OCI-M2 (cell line): ENCODE measurements at regions not wholly inside any gene's neighbourhood (a gene's known extent, or its start where the extent isn't known, plus 50 kb on each side); places are given as distances from the start of the nearest gene placed in this dataset.

Experiments used
- DNase-seq: peaks from one replicate; lab custom pipeline; 2025; ENCODE audit not compliant: unreplicated experiment; lab: John Stamatoyannopoulos, UW

DNA sequence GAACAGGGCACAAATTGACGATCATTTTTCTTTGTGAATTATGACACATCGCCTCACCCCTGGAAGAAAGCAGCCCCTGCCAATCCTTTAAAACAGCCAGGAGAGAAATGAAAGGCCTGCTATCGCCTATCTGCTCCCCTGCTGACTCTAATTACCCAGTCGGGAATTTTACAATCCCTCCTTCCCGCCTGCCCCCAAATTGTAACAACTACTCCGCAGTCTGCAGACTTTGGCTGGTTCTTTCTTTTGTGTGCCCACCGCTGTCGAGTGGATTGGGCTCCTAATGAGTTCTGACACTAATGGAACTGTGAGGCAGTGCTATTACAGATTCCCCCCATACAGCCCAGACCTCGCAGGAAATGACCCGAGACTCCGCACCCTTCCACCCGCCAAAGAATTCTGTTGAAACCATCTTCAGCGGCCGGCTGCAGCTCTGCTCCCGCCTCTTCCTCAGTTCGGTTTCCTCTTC, 281.2 kb upstream of the PARD3B start:
- DNase-seq = no peak

DNA sequence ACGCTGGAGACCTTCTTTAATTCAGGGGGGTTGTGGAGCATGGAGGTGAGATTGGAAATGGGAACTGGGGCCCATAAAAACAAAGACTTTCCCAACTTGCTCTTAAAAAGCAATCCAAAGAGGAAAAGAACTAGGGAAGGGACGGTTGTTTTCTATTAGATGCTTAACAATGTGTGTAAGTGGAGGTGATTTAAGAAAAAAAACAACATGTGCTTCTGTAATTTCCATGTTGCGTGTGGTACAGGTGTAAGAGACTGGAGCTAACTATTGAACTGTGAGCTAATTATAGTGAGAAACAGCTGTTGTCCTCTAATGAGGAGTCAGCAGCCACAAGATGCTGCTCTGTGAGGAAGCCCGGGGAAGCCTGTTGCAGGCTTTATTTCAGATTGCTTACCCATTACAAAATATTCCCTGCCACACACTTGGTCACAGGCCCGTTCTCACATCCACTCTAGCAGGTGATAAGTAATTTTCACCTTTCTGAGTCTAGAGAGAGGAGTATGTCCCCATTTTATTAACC, 280.6 kb upstream of the PARD3B start:
- no peak for DNase-seq

DNA sequence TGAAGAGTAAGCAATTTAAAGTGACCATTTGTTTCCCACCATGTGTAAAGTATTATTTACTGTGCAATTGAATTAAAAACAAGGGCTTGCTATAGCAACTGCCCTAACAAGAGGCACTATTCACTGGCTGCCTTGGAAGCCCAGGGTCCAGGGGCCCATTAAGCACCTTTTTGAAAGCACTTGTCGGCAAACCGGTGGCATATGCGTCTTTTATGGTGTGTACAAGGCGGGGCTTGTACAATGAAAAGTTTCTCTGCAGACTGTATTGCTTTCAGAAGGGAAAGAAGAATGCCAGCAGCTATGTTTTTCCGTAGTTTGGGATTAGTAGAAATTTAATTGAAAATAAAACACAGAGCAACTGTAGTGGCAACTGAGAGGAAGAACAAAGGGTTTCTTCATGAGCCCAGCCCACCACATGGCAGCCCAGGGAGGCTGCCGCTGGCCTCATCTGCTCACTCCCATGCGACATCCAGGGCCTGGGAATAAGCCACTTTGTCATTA, 279.5 kb upstream of the PARD3B start:
- DNase-seq = no peak

DNA sequence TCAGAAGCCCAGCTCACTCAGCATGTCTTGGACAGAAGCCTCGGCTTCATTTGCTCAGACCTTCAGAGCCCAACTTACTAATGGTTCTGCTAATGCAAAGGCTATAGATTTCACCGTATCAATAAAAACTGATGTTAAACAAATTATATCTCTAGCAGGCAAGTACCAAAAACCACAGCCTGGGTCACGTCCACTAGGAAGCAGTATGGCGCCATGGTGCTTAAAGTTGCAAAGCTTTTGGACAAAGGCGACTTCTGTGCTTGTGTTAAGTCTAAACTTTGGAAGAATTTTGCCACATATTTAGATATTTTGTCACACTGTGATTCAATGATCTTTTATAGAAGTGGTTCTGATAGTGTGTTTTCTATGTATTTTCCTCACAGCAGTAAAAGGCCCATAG, 276.8 kb upstream of the PARD3B start:
- DNase-seq = no peak

DNA sequence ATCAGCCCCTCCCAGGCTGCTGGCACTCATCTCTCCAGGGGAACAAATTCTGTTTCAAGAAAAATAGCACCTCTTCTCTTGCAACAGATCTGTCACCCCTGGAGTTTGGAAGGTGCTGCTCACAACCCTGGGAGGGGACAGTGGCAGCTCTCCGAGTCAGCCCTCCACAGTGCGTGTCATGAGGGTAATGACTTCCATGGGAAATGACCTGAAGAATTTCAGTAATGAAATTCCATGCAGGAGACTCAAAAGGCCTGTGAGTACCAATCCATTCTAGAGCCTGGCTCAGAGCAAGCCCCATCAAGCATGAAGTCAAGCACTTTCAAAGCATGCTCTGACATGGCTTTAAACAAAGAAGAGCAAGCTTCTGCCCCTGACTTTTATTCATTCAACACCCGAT, 276.3 kb upstream of the PARD3B start:
- DNase-seq = no peak

DNA sequence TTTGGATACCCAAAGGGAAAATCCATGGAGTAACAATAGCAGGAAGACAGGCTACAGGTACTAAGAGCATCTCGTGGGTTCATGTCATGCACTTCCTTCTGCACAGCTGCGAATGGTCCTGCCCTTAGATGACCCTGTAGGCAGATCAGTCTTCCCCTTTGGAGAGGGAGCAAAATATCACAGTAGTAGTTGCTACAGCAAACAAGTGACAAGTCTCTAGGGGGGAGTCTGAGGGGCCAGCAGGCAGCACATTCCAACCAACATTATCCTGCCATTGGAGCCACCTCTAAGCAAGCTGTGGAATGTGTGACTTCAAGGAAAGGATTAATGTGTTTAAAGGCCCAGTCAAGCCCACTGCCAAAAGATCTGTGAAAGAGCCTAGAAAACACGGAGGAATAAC, 273.2 kb upstream of the PARD3B start:
- no peak for DNase-seq

DNA sequence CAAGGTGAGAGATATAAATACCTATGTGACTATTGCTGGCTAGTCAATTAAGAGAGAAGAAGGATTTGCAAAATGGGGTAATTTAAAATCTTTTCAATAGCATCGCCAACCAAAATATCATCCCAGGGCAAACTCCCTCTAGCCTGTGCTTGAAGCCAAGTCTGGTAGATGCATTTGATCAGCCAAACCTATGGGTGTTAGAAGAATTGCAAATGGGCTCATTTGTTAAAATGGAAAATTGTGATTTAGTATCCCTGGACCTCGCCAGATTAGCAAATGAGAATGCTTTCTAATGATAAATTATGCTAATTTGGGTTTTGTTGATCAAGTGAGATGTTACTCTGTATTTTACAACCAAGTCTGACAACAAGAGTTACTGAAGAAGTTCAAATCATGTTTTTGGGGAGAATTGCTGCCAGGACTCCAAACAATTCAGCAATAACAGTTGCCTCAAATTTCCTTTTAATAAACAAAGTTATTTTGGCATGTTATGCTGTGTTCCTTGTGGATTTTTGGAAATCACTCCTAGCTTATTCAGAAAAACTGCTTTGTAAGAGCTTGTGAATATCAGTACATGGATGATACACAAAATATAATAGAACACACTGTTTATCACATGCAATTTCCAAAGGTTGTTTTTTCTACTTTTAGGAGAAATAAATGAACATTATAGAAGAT, 272.5 kb upstream of the PARD3B start:
- no peak for DNase-seq

DNA sequence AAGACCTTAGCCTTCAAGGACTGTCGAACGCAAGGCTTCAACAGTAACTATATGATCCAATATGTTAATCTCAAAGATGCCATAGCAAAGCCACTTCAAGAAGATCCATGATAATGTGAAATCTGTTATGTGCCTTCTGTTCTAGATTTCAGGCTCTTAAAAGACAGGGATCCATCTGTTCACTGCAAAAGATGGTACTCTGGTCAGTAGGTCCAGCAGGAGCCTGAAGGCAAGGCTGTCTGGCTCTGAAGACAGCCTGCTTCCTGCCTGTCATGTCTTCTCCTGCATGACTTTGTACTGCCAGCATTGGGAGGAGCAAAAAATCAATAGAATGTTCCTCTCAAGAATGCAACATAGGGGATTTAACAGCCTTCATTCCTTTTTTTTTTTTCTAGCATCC, 270.8 kb upstream of the PARD3B start:
- DNase-seq = no peak

DNA sequence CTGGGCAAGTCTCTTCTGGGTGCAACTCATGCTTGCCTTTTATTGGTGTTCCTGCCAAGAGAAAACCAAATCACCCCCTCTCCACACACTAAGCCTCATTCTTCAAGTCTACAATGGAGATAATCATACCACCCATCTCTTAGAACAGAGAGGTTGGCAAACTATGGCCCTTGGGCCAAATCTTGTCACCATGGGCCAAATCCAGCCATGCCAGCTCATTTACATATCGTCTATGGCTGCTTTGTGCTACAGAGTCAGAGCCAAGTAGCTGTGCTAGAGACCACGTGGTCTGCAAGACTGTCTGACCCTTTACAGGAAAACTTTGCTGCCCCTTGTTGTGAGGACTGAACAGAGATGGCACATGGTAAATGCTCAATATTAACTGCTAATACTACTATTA, 270.3 kb upstream of the PARD3B start:
- DNase-seq = no peak

DNA sequence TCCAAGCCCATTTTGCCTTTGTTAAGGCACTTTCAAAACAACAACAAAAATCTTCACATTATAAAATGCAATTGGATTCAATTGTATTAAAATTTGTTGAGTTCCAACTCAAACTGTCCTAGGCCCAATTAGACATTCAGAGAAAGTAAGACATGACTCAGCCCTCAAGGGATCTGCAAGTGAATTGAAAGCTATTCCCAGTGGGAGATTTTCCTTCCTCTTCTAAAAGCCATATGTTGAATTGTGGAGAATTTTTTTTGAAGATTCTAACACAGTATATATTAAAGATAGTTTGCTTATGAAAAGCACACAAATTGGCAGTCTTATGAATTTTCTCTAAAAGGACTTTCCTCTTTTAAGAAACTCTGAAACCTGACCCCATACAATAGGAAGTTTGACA, 268.0 kb upstream of the PARD3B start:
- DNase-seq = no peak

DNA sequence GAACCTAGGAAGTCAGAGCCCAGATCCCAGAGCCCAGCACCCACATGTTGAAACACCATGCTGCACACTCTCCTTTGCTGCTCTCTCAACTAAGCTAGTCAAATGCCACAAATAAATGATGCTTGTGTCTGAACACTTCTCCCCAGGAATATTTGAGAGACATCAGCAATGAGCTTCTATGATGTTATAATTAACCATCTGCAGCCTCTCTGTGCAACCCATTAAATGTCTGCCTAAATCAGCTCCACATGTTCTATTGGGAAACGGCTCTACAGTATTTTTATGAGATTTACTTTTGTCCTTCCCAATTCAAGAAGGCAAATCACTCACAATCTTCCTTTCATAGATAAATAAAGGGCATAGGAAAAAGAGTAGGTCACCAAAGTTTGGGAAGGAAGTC, 266.8 kb upstream of the PARD3B start:
- no peak for DNase-seq

DNA sequence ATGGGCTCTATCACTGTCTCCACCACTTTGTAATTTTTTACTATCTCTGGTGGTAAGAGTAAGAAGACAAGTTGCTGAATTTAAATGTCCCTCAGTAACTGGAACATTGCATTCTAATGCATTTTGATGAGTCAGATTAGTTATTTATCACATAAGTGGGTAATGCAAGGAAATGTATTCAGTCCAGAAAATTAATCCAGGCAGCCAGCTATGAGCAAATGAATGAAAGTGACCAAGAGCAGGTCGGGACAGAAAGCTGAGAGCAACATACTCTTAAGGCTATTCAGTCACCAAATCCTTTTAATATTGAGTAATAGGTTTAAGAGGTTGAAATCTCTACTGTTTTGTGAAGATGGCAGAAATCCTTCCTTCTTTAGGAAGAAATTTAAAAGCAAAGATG, 265.5 kb upstream of the PARD3B start:
- no peak for DNase-seq

DNA sequence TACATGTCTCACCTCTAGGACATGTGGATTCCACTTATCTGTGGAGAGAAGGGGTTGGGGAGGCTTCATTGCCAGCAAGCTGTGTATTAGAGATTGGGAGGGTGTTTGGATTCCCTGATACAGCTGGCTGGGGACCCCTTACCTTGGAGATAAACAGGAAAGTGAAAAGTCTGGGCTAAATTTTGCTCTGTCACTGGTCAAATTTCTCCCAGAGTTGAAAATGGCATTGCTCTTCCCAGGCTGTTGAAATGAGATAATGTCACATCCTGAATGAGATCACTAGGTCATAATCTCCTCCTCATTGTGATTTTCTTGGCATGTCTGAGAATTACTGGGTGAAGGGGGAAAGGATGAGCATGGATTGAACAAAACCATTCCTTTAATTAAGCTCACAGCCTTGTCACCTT, 265.0 kb upstream of the PARD3B start:
- no peak for DNase-seq

DNA sequence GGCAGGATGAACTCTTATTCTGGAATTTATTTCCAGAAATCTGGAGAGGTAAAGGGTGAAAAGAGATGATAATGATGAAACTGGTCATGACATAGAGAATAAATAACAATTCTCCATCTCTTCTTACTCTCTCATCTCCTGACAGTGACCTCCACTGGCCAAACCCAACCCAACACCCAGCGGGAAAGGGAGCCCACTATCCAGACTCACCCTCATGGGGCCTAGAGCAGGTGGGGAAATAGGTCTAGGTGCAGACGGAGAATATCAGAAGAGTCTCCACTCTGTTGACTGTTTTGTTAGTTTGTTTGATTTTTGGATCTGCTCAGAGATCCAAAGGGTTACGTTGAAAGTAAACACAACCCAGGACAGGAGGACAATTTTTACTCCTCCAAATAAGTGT, 263.2 kb upstream of the PARD3B start:
- no peak for DNase-seq

DNA sequence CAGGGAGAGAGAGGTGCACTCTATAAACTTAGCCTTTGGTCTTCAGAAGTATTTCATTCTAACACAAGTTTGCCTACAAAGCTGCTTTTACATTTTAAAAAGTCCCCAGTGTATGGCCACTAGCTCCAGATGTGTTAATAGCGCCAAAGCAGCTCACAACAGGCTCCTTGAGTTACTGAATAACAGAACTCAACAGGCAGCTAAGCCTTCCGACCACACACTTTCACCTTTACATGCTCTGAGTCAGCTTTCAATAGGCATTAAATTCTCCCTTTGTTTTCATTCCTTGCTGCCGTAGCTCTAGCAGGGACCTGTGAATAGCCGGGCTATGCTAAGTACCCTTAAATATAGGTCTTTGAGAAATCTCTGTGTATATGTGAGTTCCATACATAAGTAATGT, 262.8 kb upstream of the PARD3B start:
- DNase-seq = no peak

DNA sequence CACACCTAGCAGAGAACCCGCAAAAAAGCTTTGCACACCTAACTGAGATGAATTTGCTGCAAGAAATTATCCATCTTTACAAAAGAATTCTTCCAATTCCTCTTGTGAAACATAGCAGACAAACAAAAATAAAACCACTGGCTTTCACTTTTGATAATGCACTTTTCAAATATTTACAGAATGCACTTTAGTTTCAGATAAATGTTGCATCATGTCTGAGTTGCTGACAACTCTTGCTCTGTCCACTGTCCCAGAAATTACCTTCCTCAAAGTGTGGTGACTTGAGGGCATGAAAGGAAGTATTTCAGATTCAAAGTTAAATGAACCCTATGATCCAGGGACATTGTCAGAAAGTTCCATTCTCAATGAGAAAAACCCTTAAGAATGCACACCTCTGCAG, 256.2 kb upstream of the PARD3B start:
- no peak for DNase-seq

DNA sequence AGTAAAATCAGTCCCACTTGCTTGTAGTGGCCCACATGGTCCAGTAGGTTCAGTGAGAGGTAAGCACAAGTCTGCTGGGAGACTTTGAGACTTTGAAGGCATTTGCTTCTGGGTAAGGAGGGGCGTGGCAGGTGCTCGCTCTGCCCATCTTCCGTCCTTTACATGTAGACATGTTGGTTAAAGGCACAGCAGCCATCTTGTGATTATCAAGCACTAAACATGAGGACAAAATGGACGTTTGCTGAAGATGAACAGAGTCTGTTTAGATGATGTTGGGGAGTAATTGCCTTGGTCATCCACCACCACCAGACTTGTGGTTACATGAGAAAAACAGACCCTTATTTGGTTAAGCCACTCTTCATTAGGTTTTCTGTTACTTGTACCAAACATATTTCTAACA, 252.8 kb upstream of the PARD3B start:
- no peak for DNase-seq

DNA sequence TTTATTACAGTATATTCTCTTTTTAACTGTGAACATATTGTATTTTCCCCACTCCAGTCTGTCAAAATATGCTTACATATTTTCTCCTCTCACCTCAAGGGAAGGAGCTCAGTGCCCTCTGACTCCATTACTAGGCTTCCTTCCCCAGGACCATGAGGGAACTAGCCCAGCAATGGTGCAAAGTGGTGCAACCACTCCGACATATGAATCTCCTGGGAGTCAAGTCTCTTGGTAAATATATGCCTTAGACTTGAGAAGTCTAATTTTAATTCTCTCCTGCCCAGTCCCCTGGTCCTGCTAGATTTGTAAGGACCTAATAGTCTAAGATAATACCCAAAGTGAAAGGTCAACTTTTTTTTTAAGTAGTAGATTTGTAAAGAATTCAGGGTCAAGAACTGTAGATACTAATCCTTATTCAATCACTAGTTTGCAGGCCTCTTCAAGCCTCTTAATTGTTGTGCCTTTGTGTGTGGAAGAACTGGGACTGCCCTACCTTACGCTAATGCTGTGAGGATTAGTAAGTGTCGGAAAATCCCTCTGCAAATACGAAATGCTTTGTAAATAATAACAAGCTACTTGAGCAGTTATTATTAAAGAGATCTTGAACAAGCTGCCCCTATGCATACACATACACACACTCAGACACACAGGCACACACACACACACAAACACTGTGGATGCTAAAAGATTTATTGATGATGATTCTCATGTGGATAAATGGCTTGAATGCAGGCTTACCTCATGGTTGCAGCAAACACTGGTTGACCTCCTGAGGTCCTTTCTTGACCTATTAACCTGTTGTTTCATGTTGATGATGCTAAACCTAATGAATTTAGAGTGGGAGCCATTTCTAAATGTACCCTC, 251.2 kb upstream of the PARD3B start:
- no peak for DNase-seq

DNA sequence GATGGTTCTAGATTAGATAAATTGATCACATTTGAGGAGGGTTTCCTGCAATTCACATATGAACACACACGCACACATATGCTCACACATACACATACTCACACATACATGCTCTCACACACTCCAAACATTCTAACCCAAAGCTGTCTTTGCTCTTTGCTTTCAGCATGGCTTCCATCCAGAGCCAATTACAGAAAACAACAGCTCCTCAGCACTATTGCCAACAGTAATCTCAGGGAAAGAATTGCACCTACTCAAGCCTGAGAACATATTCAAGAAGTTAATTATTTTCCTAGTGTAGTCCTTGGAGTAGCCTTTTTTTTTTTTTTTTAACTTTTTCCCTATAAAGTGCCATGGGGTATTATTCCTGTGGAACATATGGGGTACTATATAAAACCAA, 246.9 kb upstream of the PARD3B start:
- DNase-seq = no peak

DNA sequence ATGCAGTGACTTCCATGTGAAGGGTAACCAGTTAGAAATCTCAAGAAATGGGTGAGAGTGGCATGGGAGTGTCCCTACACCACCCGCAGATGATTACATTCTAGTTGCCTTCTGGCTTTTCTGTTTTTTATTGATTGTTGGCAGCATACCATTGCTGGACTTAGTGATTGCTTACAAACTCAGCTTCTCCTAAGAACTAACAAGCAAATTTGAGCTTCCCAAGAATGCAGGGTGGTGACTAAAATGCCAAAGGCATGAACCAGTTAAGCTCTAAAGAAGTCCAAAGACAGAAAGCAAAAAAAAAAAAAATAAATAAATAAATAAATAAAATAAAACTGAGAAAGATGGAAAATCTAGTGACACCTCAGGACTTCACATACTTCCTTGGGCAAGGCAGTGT, 245.5 kb upstream of the PARD3B start:
- no peak for DNase-seq

DNA sequence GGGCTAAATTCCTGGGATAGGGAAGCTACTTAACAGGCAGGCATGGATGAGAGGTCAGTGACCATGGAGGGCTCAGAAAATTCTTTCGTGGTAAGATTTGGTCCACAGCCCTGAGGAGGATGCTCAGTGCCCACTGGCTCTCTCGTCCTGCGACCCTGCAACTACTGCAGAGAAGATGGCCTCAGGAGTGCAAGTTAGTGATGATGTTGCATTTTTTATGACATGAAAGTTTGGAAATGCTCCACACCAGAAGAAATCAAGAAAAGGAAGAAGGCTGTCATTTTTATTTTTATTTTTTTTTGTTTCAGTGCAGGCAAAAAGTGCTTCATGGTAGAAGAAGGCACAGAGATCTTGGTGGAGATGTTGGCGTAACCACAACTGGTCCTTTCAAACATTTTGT, 238.6 kb upstream of the PARD3B start:
- no peak for DNase-seq

DNA sequence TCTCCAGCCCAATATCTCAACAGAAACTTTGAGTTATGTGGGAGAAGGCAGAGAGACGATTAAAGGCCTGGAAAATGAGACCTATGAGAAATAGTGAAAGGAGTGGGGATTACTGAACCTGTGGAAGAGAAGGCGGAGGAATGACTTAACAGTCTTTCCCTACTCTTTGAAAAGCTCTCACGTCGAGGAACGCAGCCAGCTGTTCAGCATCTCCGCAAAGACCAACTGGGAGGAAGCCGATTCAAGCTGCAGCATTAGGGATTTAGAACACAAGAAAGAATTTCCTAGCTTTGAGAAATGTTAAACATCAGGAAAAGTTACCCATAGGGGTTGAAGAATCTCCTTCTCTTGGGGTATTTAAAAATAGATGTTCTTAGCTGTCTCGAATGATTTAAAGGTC, 233.2 kb upstream of the PARD3B start:
- no peak for DNase-seq
